ENCODE measurements at regions not wholly inside any gene's neighbourhood (a gene's known extent, or its start where the extent isn't known, plus 50 kb on each side); places are given as distances from the start of the nearest gene placed in this dataset.

DNA sequence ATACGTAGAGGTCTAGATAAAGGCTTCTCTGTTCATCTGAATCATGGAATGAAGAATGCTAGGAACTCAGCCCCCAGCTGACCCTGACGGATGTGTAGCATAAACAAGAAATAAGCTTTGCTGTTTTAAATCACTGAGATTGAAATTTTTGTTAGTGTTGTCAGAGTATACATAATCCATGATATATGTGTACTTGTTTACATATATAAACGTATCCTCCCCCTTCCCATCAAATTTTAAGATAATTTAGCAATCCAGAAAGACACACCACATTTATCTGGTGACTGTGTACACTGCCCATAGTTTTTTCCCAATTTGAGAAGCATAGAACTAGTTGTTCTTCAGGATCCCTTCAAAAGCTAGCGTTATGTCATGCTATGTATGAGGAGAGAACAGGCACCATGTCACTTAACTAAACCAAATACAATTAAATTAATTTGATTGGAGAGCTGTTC lies 80.8 kb upstream of the OSMR start:
- H3K4me1 ChIP-seq (ENCODE audit: insufficient read depth, low read length) = no peaks in the 10 kb centered on the region
- no peak overlapping the region for H3K18ac ChIP-seq (ENCODE audit: insufficient read length, low read depth, low read length)
- H3K79me1 ChIP-seq (ENCODE audit: insufficient read depth, low read depth, low read length, poor library complexity, severe bottlenecking) = no peaks in the 10 kb centered on the region
- no peaks in the 10 kb centered on the region for H3K79me2 ChIP-seq (ENCODE audit: insufficient read depth, low read length)
- no peak for TF ChIP-seq CTCF (conservative IDR thresholded peaks at IDR 0.05)
- no peak overlapping the region for H2BK12ac ChIP-seq (ENCODE audit: insufficient read length, low read depth, low read length)
- H2AK5ac ChIP-seq (ENCODE audit: insufficient read length, low read length) = no peak overlapping the region
- H2AFZ ChIP-seq (ENCODE audit: low read length) = no peak overlapping the region
- H4K91ac ChIP-seq (ENCODE audit: insufficient read length, low read depth, low read length) = no peak overlapping the region
- no peak overlapping the region for H2BK15ac ChIP-seq (ENCODE audit: low read depth, low read length)
- H3K9ac ChIP-seq (ENCODE audit: extremely low read depth, insufficient read length, low read length) = no peak overlapping the region
- no peak overlapping the region for H3K4ac ChIP-seq (ENCODE audit: low read depth, low read length)
- Mint-ChIP-seq H3K4me3 (no peak overlapping the region), H3K4me1 (no peaks in the 10 kb centered on the region), H3K9me3 (peaks cover 14 to 15% of the 10 kb centered on the region in 2 experiments), H3K36me3 (ENCODE audit: insufficient read depth in 1 of 3, low read depth in 3 of 3) (peaks cover 0 to 12% (median 10%) of the 10 kb centered on the region in 3 experiments; a peak in 5 of 7 replicates), H3K27me3 (ENCODE audit: low read depth) (no peaks in the 10 kb centered on the region), H3K27ac (no peak overlapping the region)
- no peak overlapping the region for H2BK5ac ChIP-seq (ENCODE audit: insufficient read length, low read length)
- no peak overlapping the region for H3K23ac ChIP-seq (ENCODE audit: insufficient read length, low read depth, low read length)
- no peak for DNase-seq
- no peak overlapping the region for H3T11ph ChIP-seq (ENCODE audit: low read length)
- no peak overlapping the region for H4K8ac ChIP-seq (replicated peaks; ENCODE audit: insufficient read length, low read depth, low read length)
- H3K14ac ChIP-seq (ENCODE audit: insufficient read depth, low read length) = no peak overlapping the region
- no CpG with 5 or more reads among the region's 4 CpGs for WGBS (ENCODE audit: extremely low coverage, insufficient read length, low lambda C conversion rate)
- no peaks in the 10 kb centered on the region for H3K23me2 ChIP-seq (ENCODE audit: insufficient read length, low read depth, low read length, poor library complexity, severe bottlenecking)
- no peak overlapping the region for H3K56ac ChIP-seq (ENCODE audit: insufficient read length, low read depth, low read length)
- H4K20me1 ChIP-seq (ENCODE audit: control insufficient read depth, insufficient read depth, insufficient read length) = no peaks in the 10 kb centered on the region
- no peak overlapping the region for H4K5ac ChIP-seq (ENCODE audit: insufficient read length, low read depth, low read length)
- H3K27me3 ChIP-seq (ENCODE audit: insufficient read depth, low read length) = no peaks in the 10 kb centered on the region
- H2BK20ac ChIP-seq (ENCODE audit: low read depth, low read length, poor library complexity, severe bottlenecking) = no peak overlapping the region
- no peak overlapping the region for H2BK120ac ChIP-seq (ENCODE audit: low read depth, low read length, poor library complexity, severe bottlenecking)
- H3K27ac ChIP-seq (ENCODE audit: insufficient read length, low read depth, low read length) = no peak overlapping the region
- no peak overlapping the region for H3K4me2 ChIP-seq (ENCODE audit: insufficient read depth, insufficient read length, low read length)
- H3K9me3 ChIP-seq (ENCODE audit: control insufficient read depth, low read depth, low read length) = peaks cover 9% of the 10 kb centered on the region

All from H9 (cell line).